HepG2 (cell line): ENCODE measurements at regions not wholly inside any gene's neighbourhood (a gene's known extent, or its start where the extent isn't known, plus 50 kb on each side); places are given as distances from the start of the nearest gene placed in this dataset.

Source experiments
- ARID3A ChIP-seq: IDR thresholded peaks from 2 replicates; pipeline ENCODE4 v1.6.1; 2012; ENCODE audit warnings: low read depth, low read length, improper control_type of control experiment
- ATF7 ChIP-seq, 2 experiments: fragments of 450-650 bp in 1 of 2; sonication (generic) in 1 of 2; formaldehyde crosslinking in 1 of 2; IDR thresholded peaks; 2 replicates each; pipeline versions ENCODE4 v1.4.0 to v1.6.1; 2016 to 2020; ENCODE audit warnings: antibody characterized with exemption in 1 of 2, mild to moderate bottlenecking in 1 of 2, missing genetic modification reagents in 1 of 2
- BRCA1 ChIP-seq: sonication (generic); formaldehyde crosslinking; IDR thresholded peaks from 2 replicates; pipeline ENCODE4 v1.4.0; 2020; ENCODE audit warnings: missing genetic modification reagents
- EZH2 ChIP-seq: conservative IDR thresholded peaks from 2 replicates; pipeline ENCODE4 v1.6.1; 2012; ENCODE audit warnings: mild to moderate bottlenecking, low read depth, low read length, moderate library complexity
- HNF4A ChIP-seq: sonication (generic); formaldehyde crosslinking; IDR thresholded peaks from 2 replicates; pipeline ENCODE4 v1.4.0; 2020; ENCODE audit warnings: missing genetic modification reagents
- MYNN ChIP-seq: sonication (generic); formaldehyde crosslinking; IDR thresholded peaks from 2 replicates; pipeline ENCODE4 v1.4.0; 2020; ENCODE audit warnings: mild to moderate bottlenecking, low read depth, missing genetic modification reagents
- SOX6 ChIP-seq, 2 experiments: fragments of 450-650 bp in 1 of 2; sonication (generic) in 1 of 2; formaldehyde crosslinking in 1 of 2; IDR thresholded peaks; 2 replicates each; pipeline versions ENCODE4 v1.4.0 to v1.6.1; 2017 to 2020; ENCODE audit warnings: antibody characterized with exemption in 1 of 2, mild to moderate bottlenecking in 1 of 2, missing genetic modification reagents in 1 of 2
- ZBTB21 ChIP-seq: sonication (generic); formaldehyde crosslinking; IDR thresholded peaks from 2 replicates; pipeline ENCODE4 v1.4.0; 2020; ENCODE audit warnings: missing genetic modification reagents
- ZNF101 ChIP-seq: sonication (generic); formaldehyde crosslinking; IDR thresholded peaks from 2 replicates; pipeline ENCODE4 v1.4.0; 2020; ENCODE audit warnings: mild to moderate bottlenecking, low read depth, missing genetic modification reagents, borderline replicate concordance
- ZNF530 ChIP-seq: sonication (generic); formaldehyde crosslinking; IDR thresholded peaks from 2 replicates; pipeline ENCODE4 v1.5.0; 2020; ENCODE audit warnings: low read depth, mild to moderate bottlenecking, missing genetic modification reagents
- TF ChIP-seq, protein P1 (sequence below): sonication (generic); formaldehyde crosslinking; IDR thresholded peaks from 2 replicates; pipeline ENCODE4 v1.5.0; 2020; ENCODE audit warnings: mild to moderate bottlenecking, missing genetic modification reagents, moderate library complexity
- TF ChIP-seq, protein P2 (sequence below): sonication (generic); formaldehyde crosslinking; conservative IDR thresholded peaks from 2 replicates; pipeline ENCODE4 v1.4.0; 2020; ENCODE audit warnings: missing genetic modification reagents
- TF ChIP-seq, protein P3 (sequence below): IDR thresholded peaks from 2 replicates; pipeline ENCODE4 v1.6.1; 2012; ENCODE audit warnings: inconsistent platforms

DNA sequence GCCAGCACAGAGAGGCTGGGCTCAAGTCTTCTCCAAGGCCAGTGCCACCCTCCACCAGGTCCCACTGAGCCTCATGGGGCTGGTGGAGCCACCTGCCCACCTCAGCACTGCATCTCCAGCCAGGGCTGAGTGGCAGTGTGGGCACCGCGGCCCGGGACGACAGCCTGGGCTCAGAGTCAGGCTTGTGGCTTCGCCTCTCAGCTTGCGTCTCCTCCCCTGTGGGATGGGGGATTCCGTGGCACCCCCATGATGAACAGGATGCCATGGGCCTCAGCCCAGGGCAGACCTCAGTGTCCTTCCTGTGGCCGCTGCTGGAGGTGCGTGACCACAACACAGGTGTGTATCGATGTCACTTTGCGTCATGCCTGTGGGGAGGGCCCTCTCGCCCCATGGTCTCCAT, 136.4 kb upstream of the PPP1R26 start:
- no peak for TF ChIP-seq ARID3A
- TF ChIP-seq, protein P1, sequence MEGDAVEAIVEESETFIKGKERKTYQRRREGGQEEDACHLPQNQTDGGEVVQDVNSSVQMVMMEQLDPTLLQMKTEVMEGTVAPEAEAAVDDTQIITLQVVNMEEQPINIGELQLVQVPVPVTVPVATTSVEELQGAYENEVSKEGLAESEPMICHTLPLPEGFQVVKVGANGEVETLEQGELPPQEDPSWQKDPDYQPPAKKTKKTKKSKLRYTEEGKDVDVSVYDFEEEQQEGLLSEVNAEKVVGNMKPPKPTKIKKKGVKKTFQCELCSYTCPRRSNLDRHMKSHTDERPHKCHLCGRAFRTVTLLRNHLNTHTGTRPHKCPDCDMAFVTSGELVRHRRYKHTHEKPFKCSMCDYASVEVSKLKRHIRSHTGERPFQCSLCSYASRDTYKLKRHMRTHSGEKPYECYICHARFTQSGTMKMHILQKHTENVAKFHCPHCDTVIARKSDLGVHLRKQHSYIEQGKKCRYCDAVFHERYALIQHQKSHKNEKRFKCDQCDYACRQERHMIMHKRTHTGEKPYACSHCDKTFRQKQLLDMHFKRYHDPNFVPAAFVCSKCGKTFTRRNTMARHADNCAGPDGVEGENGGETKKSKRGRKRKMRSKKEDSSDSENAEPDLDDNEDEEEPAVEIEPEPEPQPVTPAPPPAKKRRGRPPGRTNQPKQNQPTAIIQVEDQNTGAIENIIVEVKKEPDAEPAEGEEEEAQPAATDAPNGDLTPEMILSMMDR (CRISPR knock-in tag): no peak
- TF ChIP-seq ZNF530 (CRISPR knock-in tag): no peak
- no peak for TF ChIP-seq BRCA1
- no peak for TF ChIP-seq ATF7 (IDR thresholded peaks at IDR 0.05)
- no peak for TF ChIP-seq ATF7 (CRISPR knock-in tag; IDR thresholded peaks at IDR 0.05)
- no peak for TF ChIP-seq SOX6 (IDR thresholded peaks at IDR 0.05)
- TF ChIP-seq SOX6 (CRISPR knock-in tag; IDR thresholded peaks at IDR 0.05): no peak
- no peak for TF ChIP-seq ZBTB21 (CRISPR knock-in tag)
- TF ChIP-seq, protein P2, sequence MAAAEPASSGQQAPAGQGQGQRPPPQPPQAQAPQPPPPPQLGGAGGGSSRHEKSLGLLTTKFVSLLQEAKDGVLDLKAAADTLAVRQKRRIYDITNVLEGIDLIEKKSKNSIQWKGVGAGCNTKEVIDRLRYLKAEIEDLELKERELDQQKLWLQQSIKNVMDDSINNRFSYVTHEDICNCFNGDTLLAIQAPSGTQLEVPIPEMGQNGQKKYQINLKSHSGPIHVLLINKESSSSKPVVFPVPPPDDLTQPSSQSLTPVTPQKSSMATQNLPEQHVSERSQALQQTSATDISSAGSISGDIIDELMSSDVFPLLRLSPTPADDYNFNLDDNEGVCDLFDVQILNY (CRISPR knock-in tag): no peak
- TF ChIP-seq, protein P3, sequence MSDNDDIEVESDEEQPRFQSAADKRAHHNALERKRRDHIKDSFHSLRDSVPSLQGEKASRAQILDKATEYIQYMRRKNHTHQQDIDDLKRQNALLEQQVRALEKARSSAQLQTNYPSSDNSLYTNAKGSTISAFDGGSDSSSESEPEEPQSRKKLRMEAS: no peak
- TF ChIP-seq HNF4A: no peak
- no peak for TF ChIP-seq ZNF101
- no peak for TF ChIP-seq EZH2
- TF ChIP-seq MYNN: no peak
